ENCODE measurements at regions not wholly inside any gene's neighbourhood (a gene's known extent, or its start where the extent isn't known, plus 50 kb on each side); places are given as distances from the start of the nearest gene placed in this dataset.

DNA sequence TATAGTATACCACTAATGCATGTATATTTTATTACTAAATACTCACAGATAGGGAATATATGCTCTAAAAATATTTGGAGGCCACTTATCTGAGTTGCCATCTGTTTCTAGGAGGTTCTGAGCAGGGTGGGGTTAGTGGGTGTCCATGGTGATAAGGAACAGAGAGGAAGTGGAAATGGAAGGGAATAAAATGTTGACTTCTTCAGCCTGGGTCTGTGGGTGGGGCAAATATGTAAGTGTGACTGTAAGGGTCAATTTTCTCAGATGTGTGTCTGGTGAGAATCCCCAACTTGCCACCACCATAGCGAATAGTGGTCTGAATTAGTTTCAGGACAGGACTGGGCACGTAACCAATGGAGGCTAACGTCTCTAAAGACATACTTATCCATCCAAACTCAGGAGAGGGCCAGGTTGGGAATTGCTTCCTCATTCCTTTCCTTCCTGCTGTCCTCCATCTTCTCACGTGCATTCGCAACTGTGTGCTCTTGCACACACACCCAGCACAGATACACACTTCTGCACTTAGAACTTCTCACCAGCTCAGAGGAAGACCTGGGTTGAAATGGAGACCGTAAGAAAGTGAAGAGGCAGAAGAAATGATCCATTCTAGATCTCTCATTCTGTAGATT, 54.2 kb upstream of the GZMB start:
- Histone ChIP-seq H3K36me3 (ENCODE audit: low read depth) (no peaks in the 10 kb centered on the region), H3K4me3 (ENCODE audit: severe bottlenecking) (no peak overlapping the region), H3K9me3 (ENCODE audit: severe bottlenecking) (no peaks in the 10 kb centered on the region), H3K27ac (ENCODE audit: poor library complexity, severe bottlenecking) (no peak overlapping the region), H3K27me3 (ENCODE audit: insufficient read depth, poor library complexity, severe bottlenecking) (peaks cover 17% of the 10 kb centered on the region), H3K4me1 (ENCODE audit: insufficient read depth, poor library complexity, severe bottlenecking) (no peaks in the 10 kb centered on the region)
- ATAC-seq (ENCODE audit: low read depth) (no peak), DNase-seq (ENCODE audit: low spot score) (no peak)
- TF ChIP-seq, protein P1, sequence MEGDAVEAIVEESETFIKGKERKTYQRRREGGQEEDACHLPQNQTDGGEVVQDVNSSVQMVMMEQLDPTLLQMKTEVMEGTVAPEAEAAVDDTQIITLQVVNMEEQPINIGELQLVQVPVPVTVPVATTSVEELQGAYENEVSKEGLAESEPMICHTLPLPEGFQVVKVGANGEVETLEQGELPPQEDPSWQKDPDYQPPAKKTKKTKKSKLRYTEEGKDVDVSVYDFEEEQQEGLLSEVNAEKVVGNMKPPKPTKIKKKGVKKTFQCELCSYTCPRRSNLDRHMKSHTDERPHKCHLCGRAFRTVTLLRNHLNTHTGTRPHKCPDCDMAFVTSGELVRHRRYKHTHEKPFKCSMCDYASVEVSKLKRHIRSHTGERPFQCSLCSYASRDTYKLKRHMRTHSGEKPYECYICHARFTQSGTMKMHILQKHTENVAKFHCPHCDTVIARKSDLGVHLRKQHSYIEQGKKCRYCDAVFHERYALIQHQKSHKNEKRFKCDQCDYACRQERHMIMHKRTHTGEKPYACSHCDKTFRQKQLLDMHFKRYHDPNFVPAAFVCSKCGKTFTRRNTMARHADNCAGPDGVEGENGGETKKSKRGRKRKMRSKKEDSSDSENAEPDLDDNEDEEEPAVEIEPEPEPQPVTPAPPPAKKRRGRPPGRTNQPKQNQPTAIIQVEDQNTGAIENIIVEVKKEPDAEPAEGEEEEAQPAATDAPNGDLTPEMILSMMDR (IDR thresholded peaks at IDR 0.05; ENCODE audit: poor library complexity, severe bottlenecking) = no peak
